B cell (primary cell): ENCODE measurements at regions not wholly inside any gene's neighbourhood (a gene's known extent, or its start where the extent isn't known, plus 50 kb on each side); places are given as distances from the start of the nearest gene placed in this dataset.

Source experiments
- ATAC-seq: fragments of 200-7000 bp; cut with Tn5 transposase; one replicate; pipeline ENCODE4 v1.10.0; 2021; ENCODE audit warnings: low read depth, mild to moderate bottlenecking, moderate number of reproducible peaks, moderate library complexity
- CTCF ChIA-PET: fragments of 350-600 bp; sonication (Branson Sonifier 250); formaldehyde crosslinking; loops from one replicate; lab custom pipeline; 2021; ENCODE audit warnings: antibody characterized with exemption, inconsistent platforms; lab: Charles Lee
- POLR2A ChIA-PET: fragments of 350-600 bp; sonication (Branson Sonifier 250); formaldehyde crosslinking; loops from one replicate; lab custom pipeline; 2021; ENCODE audit warnings: antibody characterized with exemption; lab: Charles Lee
- DNase-seq: peaks from one replicate; pipeline ENCODE4 v3.0.0; 2013
- H2AFZ ChIP-seq: 2 replicates; pipeline ENCODE4 v1.6.1; 2012; ENCODE audit warnings: mild to moderate bottlenecking, low read depth, low read length; ENCODE audit not compliant: insufficient read depth, poor library complexity, severe bottlenecking
- H3K27ac ChIP-seq, 2 donors: 1 replicate in 1 of 2; 2 replicates in 1 of 2; pipeline ENCODE4 v1.5.1; 2012 to 2013; ENCODE audit warnings: low read length in 2 of 2, mild to moderate bottlenecking in 2 of 2, moderate library complexity in 1 of 2
- H3K27me3 ChIP-seq, 4 experiments: fragments of 200-600 bp in 1 of 4; sonication (generic) in 1 of 4; replicated peaks in 1 of 4; 1 replicate in 2 of 4; 2 replicates in 2 of 4; pipeline versions ENCODE4 v1.6.1 to v1.7.0; 2013 to 2016; ENCODE audit warnings: low read length in 3 of 4, mild to moderate bottlenecking in 2 of 4, mixed read lengths in 1 of 4, moderate library complexity in 1 of 4; ENCODE audit not compliant: insufficient read depth in 4 of 4, control insufficient read depth in 3 of 4; ENCODE audit errors: control extremely low read depth in 1 of 4
- H3K36me3 ChIP-seq, 2 experiments: replicated peaks in 1 of 2; 1 replicate in 1 of 2; 2 replicates in 1 of 2; pipeline versions ENCODE4 v1.6.1 to v1.7.1; 2013; ENCODE audit warnings: low read length in 1 of 2; ENCODE audit not compliant: insufficient read depth in 2 of 2, control insufficient read depth in 1 of 2; ENCODE audit errors: control extremely low read depth in 1 of 2, extremely low read depth in 1 of 2
- H3K4me1 ChIP-seq, 2 donors: fragments of 200-600 bp in 1 of 2; sonication (generic) in 1 of 2; 1 replicate in 1 of 2; 2 replicates in 1 of 2; pipeline versions ENCODE4 v1.5.1 to v1.6.1; 2013 to 2017; ENCODE audit warnings: low read length in 2 of 2; ENCODE audit not compliant: control insufficient read depth in 2 of 2, insufficient read depth in 2 of 2
- H3K4me2 ChIP-seq: replicated peaks from 2 replicates; pipeline ENCODE3; 2012; ENCODE audit warnings: mild to moderate bottlenecking, low read depth, low read length; ENCODE audit not compliant: poor library complexity, severe bottlenecking
- H3K4me3 ChIP-seq, 5 experiments: fragments of 200-600 bp in 1 of 5; sonication (generic) in 1 of 5; 1 replicate in 3 of 5; 2 replicates in 2 of 5; pipeline versions ENCODE4 v1.5.1 to v1.7.0; 2011 to 2016; ENCODE audit warnings: low read length in 4 of 5, mild to moderate bottlenecking in 4 of 5, low read depth in 2 of 5, control low read depth in 1 of 5, moderate library complexity in 1 of 5; ENCODE audit not compliant: insufficient read depth in 1 of 5; ENCODE audit errors: control extremely low read depth in 1 of 5, extremely low read depth in 1 of 5
- H3K79me2 ChIP-seq: fragments of 200-600 bp; sonication (generic); one replicate; pipeline ENCODE4 v1.6.0; 2016; ENCODE audit warnings: low read length; ENCODE audit not compliant: control insufficient read depth, insufficient read depth
- H3K9ac ChIP-seq: fragments of 200-600 bp; sonication (generic); 2 replicates; pipeline ENCODE4 v1.6.1; 2017; ENCODE audit warnings: mild to moderate bottlenecking, low read length, moderate library complexity
- H3K9me3 ChIP-seq, 3 donors: one replicate each; pipeline versions ENCODE4 v1.6.1 to v1.7.1; 2013; ENCODE audit warnings: low read length in 2 of 3; ENCODE audit not compliant: control insufficient read depth in 2 of 3, insufficient read depth in 1 of 3; ENCODE audit errors: control extremely low read depth in 1 of 3
- H4K20me1 ChIP-seq: 2 replicates; pipeline ENCODE4 v1.6.0; 2012; ENCODE audit warnings: mild to moderate bottlenecking, low read length; ENCODE audit not compliant: insufficient read depth, control insufficient read depth, poor library complexity, severe bottlenecking
- H3K27ac Mint-ChIP-seq: one replicate; pipeline ENCODE4 v1.8.0; 2021; ENCODE audit warnings: mixed read lengths
- H3K27me3 Mint-ChIP-seq: one replicate; pipeline ENCODE4 v1.8.0; 2021; ENCODE audit warnings: mixed read lengths
- H3K4me1 Mint-ChIP-seq: one replicate; pipeline ENCODE4 v1.8.0; 2021; ENCODE audit warnings: mixed read lengths
- H3K4me3 Mint-ChIP-seq: one replicate; pipeline ENCODE4 v1.8.0; 2021; ENCODE audit warnings: mixed read lengths
- H3K9me3 Mint-ChIP-seq: one replicate; pipeline ENCODE4 v1.8.0; 2022; ENCODE audit warnings: mixed read lengths; ENCODE audit not compliant: insufficient read depth
- EZH2 ChIP-seq: IDR thresholded peaks from 2 replicates; pipeline ENCODE4 v1.6.1; 2012; ENCODE audit warnings: borderline replicate concordance, low read depth, mild to moderate bottlenecking, moderate library complexity, low read length; ENCODE audit not compliant: insufficient read depth, poor library complexity, severe bottlenecking
- WGBS: methylation state at CpG from one replicate; pipeline ENCODE4 v1.1.5; 2013; ENCODE audit warnings: missing lambda C conversion rate; ENCODE audit not compliant: insufficient coverage; 5-methylcytosine and 5-hydroxymethylcytosine counted together
- intact Hi-C: fragments of 100-400 bp; cut with micrococcal nuclease; formaldehyde crosslinking; loops from one replicate; pipeline ENCODE4 v1.10.0; 2022
- TF ChIP-seq, protein P1 (sequence below): fragments of 200-600 bp; IDR thresholded peaks from one replicate; pipeline ENCODE4 v1.8.0; 2022; ENCODE audit warnings: antibody characterized with exemption, mild to moderate bottlenecking

DNA sequence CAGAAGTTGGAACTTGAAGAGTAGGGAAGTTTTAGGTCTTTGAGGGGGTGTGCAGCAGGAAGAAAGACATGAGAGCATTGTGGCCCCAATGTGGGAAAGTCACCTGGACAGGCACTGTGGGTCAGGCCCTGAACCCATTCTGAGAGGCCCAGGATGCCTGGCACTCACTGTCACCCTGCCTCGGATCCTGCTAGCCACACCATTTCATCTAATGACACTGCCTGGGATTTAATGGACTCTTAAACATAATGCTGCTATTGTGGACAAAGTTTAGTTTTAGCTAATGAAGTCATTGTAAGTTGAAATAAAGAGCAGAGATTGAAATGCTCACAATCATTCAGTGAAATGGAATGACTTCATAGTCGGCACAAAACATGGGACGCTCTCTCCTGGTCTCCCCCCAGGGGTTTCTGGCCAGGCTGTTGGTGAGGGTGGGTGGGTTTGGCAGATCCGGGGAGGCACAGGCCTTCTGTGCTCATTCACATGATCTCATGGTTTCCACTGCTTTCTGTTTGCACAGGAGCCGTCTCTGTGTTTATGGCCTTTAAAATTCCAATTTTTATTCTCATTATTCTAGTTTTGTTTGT is 141.8 kb upstream of the KLHL29 start:
- ChIA-PET POLR2A (no interaction called here), CTCF (no interaction called here)

DNA sequence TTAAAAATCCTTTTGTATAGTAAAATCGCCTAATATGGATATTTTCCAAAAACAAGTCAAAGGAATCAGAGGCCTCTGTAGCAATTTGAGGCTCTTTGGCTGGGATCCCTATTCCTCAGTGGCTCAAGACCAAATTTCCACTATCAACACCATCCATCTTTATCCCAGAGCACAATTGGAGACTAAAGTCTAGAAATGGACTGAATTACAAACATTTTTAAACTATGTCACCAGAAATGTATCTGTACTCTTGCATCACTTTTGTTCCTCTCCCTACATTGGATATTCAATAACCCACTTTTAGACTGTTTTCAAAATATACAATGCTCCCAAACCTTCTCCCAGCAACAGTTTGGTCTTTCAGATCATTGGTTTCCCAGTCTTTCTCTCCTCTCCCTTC is 140.4 kb upstream of the KLHL29 start:
- Histone ChIP-seq H3K4me1 (no peaks in the 10 kb centered on the region), H4K20me1 (no peaks in the 10 kb centered on the region), H3K36me3 (no peaks in the 10 kb centered on the region), H3K4me2 (no peak overlapping the region), H3K27me3 (no peaks in the 10 kb centered on the region), H3K4me3 (no peak overlapping the region), H3K9me3 (peaks cover 0 to 6% (median 0%) of the 10 kb centered on the region in 3 donors), H3K9ac (no peak overlapping the region), H2AFZ (no peak overlapping the region), H3K27ac (no peak overlapping the region), H3K79me2 (no peaks in the 10 kb centered on the region)
- DNase-seq (no peak), ATAC-seq (no peak)
- no peak for TF ChIP-seq EZH2
- TF ChIP-seq, protein P1, sequence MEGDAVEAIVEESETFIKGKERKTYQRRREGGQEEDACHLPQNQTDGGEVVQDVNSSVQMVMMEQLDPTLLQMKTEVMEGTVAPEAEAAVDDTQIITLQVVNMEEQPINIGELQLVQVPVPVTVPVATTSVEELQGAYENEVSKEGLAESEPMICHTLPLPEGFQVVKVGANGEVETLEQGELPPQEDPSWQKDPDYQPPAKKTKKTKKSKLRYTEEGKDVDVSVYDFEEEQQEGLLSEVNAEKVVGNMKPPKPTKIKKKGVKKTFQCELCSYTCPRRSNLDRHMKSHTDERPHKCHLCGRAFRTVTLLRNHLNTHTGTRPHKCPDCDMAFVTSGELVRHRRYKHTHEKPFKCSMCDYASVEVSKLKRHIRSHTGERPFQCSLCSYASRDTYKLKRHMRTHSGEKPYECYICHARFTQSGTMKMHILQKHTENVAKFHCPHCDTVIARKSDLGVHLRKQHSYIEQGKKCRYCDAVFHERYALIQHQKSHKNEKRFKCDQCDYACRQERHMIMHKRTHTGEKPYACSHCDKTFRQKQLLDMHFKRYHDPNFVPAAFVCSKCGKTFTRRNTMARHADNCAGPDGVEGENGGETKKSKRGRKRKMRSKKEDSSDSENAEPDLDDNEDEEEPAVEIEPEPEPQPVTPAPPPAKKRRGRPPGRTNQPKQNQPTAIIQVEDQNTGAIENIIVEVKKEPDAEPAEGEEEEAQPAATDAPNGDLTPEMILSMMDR, result no peak
- ChIA-PET POLR2A (no interaction called here), CTCF (no interaction called here)
- no CpG with 5 or more reads among the region's 1 CpG for WGBS
- no peak overlapping the region for H3K4me3 Mint-ChIP-seq
- no peaks in the 10 kb centered on the region for H3K9me3 Mint-ChIP-seq
- intact Hi-C loops, result no loop called here
- no peak overlapping the region for H3K27ac Mint-ChIP-seq
- H3K4me1 Mint-ChIP-seq, result no peaks in the 10 kb centered on the region
- peaks cover 20% of the 10 kb centered on the region for H3K27me3 Mint-ChIP-seq

More for the DNA sequence above, 141.8 kb upstream of the KLHL29 start:
- Histone ChIP-seq H3K4me3 (no peak overlapping the region), H3K4me2 (no peak overlapping the region), H2AFZ (no peak overlapping the region), H3K27ac (no peak overlapping the region), H3K4me1 (no peaks in the 10 kb centered on the region), H3K79me2 (no peaks in the 10 kb centered on the region), H3K9me3 (peaks cover 0 to 6% (median 0%) of the 10 kb centered on the region in 3 donors), H3K27me3 (no peaks in the 10 kb centered on the region), H3K9ac (no peak overlapping the region), H4K20me1 (no peaks in the 10 kb centered on the region), H3K36me3 (no peaks in the 10 kb centered on the region)
- TF ChIP-seq, protein P1, result no peak
- no peak for TF ChIP-seq EZH2
- peaks cover 19% of the 10 kb centered on the region for H3K27me3 Mint-ChIP-seq
- no peaks in the 10 kb centered on the region for H3K9me3 Mint-ChIP-seq
- DNase-seq, result no peak
- WGBS, result 100% methylated on average over 2 of the region's 5 CpGs
- H3K27ac Mint-ChIP-seq, result no peak overlapping the region
- intact Hi-C loops, result no loop called here
- no peaks in the 10 kb centered on the region for H3K4me1 Mint-ChIP-seq
- no peak overlapping the region for H3K4me3 Mint-ChIP-seq
- ATAC-seq, result no peak
